Embryonic facial prominence (tissue), 1 donor: ENCODE measurements at regions not wholly inside any gene's neighbourhood (a gene's known extent, or its start where the extent isn't known, plus 50 kb on each side); places are given as distances from the start of the nearest gene placed in this dataset.
A peak's percentile ranks its signal among the peaks of the same experiment; 100 is the strongest.
"Not testable (repeated sequence)": the region's sequence is repeated elsewhere in the genome, so short reads cannot be mapped to it uniquely, and the experiment has no call there.

Source experiments
- DNase-seq: peaks from one replicate; pipeline ENCODE4 v3.0.0-alpha.2; 2016; ENCODE audit errors: extremely low spot score

DNA sequence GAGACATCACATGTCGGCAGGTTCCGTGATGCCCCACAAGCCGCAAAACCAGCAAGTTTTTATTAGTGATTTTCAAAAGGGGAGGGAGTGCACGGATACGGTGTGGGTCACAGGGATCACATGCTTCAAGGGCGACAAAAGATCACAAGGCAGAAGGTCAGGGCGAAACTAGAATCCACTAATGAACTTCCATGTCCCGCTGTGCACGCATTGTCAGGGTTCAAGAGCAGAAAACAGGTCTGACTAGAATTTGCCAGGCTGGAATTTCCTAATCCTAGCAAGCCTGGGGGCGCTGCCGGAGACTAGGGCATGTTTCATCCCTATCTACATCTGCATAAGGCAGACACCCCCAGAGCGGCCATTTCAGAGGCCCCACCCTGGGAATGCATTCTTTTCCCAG is 225.2 kb downstream of the NPHP4 start:
- not testable (repeated sequence) for DNase-seq

DNA sequence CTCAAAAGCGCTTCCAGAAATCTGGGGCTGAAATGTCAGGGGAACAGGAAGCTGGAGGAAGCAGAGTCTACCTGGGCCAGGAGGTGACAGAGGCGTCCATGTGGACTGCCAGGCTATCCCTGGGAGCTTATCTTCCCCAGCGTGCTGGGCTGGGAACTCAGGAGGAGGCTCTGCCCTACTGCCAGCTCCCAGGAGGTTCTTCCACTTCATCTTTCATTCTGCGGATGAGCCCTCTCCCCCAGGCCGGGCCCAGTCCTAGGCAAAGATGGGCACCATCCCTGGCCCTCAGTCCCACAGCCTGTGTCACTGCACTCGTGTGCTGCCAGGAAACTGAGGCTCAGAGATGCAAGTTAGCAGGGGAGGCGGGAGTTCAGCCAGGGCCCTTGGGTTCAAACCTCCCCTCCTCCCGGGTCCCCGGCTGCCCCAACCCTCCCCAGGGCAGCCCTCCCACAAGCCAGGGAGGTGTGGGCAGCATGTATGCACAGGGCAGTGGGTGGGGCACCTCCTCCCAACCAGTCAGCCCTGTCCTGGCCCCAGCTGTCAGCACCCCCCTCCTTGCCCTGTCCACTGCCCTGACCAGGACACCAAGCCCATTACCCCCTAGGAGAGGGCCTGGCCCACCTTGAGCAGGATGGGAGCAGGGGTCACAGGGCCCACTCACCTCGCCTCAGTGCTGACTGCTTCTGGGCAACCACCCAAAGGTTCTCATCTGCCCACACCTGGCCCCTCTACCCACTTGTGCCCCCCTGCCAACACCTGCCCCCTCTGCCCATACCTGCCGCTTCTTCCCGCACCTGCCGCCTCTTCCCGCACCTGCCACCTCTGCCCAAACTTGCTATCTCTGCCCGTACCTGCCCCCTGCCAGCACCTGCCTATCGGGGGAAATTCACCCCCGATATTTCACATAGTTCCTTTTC is 226.0 kb downstream of the NPHP4 start:
- DNase-seq = no peak

DNA sequence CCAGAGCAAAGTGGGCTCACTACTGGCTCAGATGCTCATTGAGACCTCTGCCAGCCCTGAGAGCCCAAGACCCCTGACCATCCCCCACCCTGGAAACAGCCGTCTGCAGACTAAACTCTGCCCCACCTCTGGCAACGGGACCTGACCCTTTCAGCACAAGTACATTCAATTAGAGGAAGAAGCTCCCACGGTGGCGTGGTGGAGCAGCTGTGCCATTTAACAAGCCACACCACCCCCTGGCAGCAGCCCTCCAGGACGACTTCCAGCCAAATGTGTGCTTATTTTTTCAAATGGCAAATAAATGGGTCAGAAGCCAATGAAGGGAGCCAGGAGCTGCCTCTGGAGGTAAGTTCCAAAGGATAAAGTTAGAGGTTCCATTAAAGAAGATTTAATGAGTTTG is 226.7 kb downstream of the NPHP4 start:
- DNase-seq = no peak

DNA sequence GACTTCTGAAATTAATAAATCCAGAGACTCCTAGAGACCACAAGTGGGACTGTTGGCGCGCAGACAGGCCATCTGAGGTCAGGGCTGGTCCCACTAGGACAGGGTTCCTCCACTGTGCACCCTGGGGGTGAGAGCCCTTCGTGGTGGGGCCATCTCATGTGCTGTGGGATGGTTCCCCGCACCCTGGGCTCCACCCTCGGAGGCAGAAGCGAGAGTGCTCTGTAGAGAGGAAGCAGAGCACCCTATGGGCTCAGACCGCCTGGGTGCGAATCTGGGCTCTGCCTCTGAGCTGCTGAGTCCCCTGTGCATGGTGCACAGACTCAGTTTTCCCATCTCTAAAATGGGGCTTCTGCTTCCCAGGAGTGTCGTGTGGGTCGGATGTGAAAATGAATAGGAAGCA is 227.3 kb downstream of the NPHP4 start:
- DNase-seq = no peak

DNA sequence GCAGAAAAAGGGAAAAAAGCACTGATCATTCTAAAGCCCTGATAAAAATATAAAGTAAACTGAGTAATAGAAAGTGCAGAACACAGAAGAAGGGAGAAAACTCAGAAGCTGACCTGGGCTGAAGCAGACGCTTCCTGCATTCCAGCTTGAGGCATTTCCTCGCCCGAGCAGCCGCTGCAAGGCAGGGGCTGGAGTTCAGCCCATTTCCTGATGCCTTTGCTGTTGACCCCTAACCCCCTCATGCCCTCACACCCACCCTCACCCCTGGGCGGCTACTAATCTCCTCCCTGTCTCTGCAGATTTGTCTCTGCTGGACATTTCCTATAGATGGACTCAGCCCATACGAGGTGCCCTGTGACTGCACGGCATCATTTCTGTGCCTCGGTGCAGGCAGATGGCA is 227.8 kb downstream of the NPHP4 start:
- DNase-seq = no peak

DNA sequence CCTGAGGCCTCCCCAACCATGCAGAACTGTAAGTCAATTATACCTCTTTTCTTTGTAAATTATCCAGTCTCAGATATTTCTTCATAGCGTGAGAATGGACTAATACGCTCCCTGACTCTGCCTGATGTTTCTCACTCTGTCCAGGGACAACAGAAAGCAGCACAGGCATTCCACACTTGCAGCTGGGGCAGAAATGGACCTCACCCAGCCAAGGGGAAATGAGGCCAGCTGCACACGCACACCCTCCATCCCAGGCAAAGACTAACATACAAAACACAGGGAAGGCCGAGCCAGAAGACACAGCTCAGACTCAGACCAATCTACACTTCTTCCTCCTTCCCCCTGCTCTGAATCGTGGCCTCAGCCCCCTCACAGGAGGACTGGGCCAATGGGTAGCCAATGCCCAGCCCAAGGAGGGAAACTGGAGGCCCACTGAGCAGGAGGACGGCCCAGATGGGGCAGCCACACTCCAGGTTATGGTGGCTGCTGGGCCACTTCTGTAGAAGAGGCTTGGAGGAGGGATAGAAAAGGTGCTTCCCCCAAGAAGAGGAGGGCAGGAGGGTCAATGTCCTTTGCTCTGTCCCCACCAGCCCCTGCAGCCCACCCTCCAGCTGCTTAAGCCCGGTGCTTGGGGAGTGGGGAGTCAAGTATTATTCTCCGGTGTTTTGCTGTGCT is 228.4 kb downstream of the NPHP4 start:
- no peak for DNase-seq

DNA sequence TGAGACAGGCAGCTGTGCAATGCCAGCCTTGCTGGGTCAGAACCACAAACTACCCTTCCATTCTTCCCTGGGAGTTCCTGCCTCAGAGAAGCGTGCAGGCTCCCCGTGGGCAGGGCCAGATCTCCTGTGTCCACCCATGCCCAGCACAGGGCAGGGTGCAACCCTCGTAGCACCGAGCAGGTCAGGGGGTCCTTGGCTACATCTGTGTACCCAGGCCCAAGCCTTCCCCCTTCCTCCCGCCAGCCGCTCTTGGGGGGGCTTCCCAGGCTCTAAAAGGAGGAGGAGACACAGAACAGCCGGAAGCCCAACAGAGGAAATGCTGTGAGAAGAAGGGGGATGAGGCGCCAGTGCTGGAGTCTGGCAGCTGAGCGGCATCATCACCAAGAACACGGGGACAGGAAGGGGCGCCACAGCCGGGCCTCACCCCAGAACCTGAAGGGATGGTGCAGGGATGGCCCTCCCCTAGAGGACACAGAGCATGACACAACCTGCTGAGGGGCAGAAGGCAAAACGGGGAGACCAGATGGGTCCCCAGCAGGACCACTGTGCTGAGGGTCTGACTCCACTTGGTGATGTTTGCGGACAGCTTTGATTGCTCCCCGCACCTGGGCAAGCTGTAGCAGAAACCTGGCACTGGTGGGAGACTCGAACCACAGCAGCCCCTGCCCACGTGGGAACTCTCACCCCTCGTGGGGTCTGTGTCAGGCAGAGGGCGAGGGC is 233.2 kb downstream of the NPHP4 start:
- no peak for DNase-seq

DNA sequence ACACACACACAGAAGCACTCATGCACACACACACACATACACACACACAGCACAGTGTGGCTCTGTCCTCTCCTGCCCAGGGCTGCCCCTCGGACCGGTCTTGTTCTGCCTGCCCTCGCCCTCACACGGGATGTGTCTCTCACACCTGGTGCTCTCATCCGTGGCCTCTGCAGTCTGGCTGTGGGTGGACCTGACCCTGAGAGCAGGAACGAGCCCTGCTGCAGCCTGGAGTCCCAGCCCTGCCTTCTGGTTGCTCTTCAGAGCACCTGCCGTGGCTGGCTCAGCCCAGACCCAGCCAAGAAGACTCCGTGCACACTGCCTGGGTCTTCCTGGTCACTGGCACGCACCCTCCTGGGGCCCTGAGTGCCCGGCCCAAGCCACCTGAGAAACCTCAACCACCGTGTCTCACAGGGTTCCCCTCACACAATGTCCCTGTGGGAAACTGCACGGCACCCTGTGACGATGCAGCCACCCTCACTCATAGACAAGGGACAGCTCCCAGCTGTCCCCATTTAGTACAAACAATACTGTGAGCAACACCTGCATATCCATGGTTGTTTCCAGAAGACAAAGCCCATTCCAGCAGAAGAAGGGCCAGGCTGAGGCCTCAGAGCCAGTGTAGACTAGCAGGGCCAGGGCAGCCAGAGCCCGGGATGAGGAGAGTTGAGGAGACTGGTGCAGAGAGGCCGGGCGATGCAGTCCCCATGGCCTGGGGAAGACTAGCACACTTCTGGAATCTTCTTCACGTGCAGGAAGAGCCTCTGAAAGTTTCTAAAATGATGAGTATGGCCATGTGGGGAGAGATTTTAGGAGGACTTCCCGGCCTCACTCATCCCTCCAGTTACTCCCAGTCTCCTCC is 234.0 kb downstream of the NPHP4 start:
- DNase-seq = no peak

DNA sequence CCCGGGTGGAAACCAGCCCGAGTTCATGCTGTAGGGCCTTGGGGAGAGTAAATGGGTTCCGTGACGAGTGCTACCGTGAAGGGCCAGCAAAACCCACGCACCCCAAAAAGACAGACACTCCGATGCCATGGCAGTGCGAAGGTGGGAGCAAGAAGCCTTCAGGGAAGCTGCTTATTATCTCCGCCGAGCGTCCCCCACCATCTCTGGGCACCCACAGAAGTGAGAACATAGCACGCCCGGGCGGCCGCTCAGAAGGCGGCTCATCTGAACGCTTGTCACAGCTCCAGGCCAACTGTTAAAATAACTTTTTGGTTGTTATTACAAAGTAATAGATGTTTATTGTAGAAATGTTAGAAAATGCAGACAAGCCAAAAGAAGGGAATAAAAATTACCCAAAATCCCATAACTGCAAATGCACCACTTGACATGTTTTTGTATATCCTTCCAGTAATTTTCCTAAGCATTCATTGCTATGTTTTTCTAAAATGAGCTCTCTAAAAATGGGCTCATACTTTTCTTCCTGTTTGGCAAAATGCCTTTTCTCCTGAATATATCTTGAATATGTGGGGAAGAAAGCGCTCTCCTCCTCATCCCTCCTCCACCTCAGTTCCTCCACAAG is 234.9 kb downstream of the NPHP4 start:
- no peak for DNase-seq

DNA sequence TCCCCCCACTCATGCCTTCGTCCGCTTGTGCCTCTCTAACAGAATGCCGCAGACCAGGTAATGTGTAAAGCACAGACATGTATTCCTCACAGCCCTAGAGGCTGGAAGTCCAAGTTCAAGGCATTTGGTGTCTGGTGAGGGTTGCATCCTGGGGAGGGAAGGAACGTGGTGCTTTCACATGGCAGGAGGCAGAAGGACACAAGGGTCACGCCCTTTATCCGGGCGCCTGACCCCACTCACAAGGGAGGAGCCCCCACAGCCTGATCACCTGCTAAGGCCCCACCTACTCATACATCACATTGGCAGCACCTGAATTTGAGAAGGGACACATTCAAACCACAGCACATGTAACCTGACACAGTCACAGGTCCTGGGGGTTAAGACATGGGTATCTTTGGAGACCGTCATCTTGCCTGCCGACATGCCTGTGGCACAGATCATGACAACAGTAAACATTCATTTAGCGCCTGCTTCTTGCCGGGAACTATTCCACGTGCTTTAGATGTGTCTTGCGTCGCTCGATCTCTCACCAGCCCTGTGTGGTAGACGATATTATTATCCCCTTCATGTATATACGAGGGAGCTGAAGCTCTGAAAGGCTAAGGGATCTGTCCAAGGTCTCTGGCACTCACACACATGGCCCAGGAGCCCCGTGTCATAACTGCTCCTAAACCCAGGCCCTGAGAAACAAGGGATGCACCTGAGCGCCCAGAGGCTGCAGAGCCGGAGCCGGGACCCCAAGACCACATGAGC is 235.6 kb downstream of the NPHP4 start:
- DNase-seq = no peak

DNA sequence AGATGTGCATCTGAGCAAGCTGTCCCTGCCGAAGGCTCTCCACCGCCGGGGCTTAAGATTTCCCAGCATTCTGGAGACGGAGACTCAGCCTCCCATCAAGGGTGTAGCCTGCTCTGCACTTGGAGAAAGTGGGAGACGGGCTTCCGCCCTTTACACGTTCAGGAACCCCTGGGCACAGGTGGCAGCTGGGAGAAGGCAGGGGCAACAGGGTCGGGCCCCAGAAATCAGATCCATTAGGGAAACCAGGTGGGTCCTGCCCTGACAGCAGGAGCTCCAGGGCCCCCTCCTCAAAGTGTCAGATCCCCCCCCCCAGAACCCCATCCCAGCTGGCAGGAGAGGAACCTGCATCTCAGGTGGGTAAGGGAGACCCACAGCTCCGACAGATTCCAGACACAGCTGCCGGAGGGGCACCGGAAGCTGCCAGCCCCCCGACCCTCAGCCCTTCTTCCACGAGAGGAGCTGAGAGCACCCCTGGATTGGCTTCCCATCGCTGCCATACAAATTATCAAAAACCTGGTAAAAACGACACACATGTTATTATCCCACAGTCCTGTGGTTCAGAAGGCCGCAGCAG is 236.6 kb downstream of the NPHP4 start:
- DNase-seq = no peak

DNA sequence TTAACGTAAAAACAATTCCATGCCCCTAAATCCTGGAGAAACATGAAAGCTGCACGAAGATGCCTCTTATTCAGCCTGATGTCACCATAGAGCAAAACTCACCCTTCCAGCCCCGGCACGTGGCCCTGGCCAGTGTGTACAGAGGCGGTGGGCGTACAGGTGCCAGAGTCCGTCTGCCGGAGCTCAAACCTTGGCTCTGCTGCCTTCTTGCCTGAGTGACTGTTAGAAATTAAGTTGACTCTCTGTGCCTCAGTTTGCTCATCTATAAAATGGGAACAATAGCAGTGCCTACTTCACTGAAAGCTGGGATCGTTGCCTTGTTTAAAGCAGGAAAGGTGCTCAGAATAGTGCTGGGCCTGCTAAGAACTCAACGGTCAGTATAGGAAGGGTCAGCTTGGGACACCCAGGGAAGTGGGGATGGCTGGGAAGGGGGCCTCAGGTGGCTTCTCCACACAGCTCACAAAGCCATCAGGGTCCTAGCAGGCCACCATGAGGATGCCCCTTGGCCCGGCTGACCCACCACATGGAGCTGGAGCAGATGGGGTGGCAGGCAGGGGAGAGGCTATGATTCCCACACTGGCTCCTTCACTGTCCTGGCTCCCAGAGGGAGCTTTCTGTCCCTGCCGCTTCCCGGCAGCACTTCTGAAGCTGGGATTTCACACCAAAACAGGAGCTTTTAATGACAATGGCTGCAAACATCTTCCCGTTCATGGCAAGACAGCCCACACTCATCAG is 237.2 kb downstream of the NPHP4 start:
- DNase-seq = no peak

DNA sequence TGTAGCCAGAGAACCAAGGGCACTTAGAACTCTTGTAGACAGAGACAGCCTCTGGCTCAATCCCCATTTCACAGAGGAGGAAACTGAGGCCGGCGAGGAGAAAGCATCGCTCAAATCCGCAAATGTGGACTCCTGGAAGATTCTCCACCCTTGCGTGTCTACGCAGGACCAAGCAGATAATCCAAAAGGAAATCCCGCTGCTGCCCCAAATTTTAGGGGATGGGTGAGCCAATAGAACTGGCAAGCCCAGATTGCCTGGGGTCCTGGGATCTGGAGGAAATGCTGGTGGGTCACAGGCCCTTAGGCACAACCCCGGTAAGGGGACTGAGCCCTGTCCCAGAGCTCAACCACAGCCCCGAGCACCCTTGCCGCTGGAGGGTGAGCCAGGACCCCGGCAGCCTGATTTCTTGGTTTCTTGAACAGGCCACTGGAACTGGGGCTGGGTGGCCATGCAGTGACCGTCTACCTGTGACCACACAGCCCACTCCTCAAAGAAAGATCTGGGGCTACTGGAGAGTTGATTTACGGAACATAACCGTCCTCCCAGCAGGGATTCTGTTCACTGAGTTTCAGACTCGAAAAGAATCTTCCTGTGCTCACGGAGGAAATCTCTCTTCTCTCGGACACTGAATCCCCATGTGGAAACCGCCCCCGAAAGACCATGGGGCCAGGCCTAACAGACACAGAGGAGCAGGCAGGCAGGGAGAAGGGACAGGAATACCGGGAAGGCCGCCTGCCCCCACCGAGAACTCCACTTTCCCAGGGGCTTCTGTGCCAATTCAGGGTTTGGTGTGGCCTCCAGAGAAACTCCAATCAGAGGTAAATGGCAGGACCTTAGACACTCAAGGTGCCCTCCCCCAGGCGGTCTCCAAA is 238.4 kb downstream of the NPHP4 start:
- no peak for DNase-seq

DNA sequence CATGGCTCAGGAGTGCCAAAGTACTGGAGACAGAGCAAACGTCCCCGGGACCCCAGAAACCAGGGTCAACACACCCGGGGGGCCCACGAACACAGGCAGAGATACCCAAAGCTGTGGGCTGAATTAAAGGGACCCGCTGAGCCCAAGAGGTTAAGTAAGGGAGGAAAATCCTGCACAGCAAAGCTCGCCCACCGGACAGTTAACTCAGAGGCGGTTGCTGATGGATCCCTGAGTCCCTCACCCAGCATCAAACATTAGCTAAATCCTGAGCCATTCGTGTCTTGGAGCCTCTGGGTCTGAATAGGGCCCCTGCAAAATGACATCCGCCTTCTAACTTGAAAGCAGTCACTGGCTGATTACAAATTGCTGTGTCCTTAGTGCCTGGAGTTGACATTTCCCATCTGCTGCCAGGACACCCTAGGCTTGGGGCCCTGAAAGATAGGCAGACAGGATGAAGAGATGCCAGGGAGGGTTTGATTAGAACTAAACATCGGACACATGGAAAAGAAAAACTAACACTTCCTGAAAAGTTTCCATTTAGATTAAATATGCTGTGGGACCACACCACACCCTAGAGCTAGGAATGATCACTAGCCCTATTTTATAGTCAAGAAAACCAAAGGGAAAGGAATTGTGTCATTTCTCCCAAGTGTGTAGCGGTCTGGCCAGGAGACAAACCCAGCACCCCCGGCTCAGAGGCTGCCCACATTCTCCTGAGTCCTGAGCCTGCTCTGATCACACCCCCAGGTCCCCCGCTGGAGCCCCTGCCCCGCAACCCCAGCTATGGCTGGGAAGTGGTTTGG is 239.3 kb downstream of the NPHP4 start:
- no peak for DNase-seq

DNA sequence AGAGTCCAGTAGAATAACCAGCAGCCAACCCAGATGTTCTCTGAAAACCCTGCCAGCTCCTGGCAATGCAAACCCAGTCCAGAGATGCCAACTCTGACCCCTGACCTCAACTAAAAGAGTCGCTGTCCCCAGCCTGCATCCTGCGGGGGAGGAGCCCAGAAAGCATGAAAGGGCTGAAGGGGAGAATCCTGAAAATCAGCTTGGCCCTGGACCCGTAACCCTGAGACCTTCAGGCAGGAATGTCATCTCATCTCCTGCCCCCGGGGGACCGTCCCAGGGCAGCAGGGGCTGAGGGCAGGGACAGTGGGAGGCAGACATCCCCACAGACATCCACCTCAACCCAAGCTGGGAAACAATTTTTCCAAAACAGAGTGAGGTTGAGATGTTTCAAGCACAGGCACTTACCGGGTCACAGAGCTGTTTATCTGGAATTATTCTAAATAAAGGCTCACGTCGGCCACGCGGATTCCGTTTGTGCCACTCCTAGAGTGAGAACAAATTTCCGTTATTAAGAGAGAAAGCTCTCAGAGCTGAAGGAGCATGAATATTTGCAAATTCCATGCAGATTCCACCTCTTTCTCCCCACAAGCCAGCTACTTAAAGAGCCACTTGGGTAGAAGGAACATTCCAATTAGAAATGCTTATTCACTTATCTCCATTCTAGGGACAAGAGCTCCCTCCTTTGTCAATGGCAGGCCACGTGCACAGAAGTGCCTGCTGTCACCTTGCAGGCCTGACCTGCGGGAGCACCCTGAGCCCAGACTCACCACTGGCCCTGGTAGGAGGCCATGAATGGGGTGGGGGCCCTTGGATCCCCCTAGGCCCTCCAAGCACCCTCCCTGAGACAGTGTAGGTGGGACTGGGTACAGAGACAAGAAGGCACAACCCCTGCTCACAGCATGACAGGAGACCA is 240.1 kb downstream of the NPHP4 start:
- DNase-seq = no peak

DNA sequence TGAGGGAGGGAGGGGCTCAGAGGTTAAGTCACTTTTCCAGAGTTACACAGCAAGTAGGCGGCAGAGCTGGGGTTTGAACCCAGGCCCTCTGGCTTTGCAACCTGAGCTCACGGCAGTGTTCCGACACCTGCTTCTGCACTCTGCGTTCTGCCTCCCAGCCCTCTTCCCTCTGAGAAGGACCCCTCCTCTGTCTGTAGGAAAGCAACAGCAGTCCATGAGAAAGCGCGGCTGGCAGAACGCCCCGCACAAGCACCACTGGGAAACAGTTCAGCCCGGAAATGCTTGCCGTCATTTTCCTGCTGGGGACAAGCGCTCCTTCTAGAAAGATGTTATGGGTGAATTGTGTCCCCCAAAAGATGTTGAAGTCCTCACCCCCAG is 241.1 kb downstream of the NPHP4 start:
- DNase-seq = peak; percentile 70
